ENCODE measurements at regions not wholly inside any gene's neighbourhood (a gene's known extent, or its start where the extent isn't known, plus 50 kb on each side); places are given as distances from the start of the nearest gene placed in this dataset.

GRCh38 chr7:136214356-136214755 is 237.2 kb upstream of the MTPN start:
- H3K27ac Mint-ChIP-seq (ENCODE audit: unreplicated experiment): no peak overlapping the region
- DNase-seq: no peak
- no peak overlapping the region for H3K4me3 Mint-ChIP-seq (ENCODE audit: unreplicated experiment)
- no peaks in the 10 kb centered on the region for H3K36me3 Mint-ChIP-seq (ENCODE audit: unreplicated experiment)
- no peaks in the 10 kb centered on the region for H3K4me1 Mint-ChIP-seq (ENCODE audit: low read depth, unreplicated experiment)
- peaks cover 2% of the 10 kb centered on the region for H3K27me3 Mint-ChIP-seq (ENCODE audit: unreplicated experiment)
- no peaks in the 10 kb centered on the region for H3K9me3 Mint-ChIP-seq (ENCODE audit: unreplicated experiment)
- TF ChIP-seq, protein P1, sequence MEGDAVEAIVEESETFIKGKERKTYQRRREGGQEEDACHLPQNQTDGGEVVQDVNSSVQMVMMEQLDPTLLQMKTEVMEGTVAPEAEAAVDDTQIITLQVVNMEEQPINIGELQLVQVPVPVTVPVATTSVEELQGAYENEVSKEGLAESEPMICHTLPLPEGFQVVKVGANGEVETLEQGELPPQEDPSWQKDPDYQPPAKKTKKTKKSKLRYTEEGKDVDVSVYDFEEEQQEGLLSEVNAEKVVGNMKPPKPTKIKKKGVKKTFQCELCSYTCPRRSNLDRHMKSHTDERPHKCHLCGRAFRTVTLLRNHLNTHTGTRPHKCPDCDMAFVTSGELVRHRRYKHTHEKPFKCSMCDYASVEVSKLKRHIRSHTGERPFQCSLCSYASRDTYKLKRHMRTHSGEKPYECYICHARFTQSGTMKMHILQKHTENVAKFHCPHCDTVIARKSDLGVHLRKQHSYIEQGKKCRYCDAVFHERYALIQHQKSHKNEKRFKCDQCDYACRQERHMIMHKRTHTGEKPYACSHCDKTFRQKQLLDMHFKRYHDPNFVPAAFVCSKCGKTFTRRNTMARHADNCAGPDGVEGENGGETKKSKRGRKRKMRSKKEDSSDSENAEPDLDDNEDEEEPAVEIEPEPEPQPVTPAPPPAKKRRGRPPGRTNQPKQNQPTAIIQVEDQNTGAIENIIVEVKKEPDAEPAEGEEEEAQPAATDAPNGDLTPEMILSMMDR (IDR thresholded peaks at IDR 0.05; ENCODE audit: partially characterized antibody, unreplicated experiment): peak; percentile 52

GRCh38 chr7:136213012-136213411 is 235.9 kb upstream of the MTPN start:
- Mint-ChIP-seq H3K4me3 (ENCODE audit: unreplicated experiment) (no peak overlapping the region), H3K4me1 (ENCODE audit: low read depth, unreplicated experiment) (no peaks in the 10 kb centered on the region), H3K27ac (ENCODE audit: unreplicated experiment) (no peak overlapping the region), H3K36me3 (ENCODE audit: unreplicated experiment) (no peaks in the 10 kb centered on the region), H3K27me3 (ENCODE audit: unreplicated experiment) (peaks cover 2% of the 10 kb centered on the region), H3K9me3 (ENCODE audit: unreplicated experiment) (no peaks in the 10 kb centered on the region)
- TF ChIP-seq, protein P1 (IDR thresholded peaks at IDR 0.05; ENCODE audit: partially characterized antibody, unreplicated experiment): no peak
- DNase-seq: no peak

DNA sequence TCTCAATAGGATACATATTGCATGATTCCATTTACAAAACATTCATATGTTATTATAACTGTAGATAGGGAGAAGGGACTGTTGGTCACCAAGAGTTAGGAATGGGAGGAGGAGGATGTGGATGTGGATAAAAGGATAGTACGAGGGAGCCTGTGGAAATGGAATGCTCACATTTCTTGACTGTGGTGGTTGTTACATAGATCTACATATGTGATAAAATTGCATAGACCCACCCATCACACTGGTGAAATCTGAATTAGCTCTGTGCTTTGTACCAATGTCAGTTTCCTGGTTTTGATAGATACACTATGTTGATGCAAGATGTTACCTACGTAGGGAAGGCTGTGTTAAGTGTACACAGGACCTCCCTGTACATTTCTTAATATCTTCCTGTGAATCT is 233.5 kb upstream of the MTPN start:
- H3K27me3 Mint-ChIP-seq (ENCODE audit: unreplicated experiment): peaks cover under 1% of the 10 kb centered on the region
- no peaks in the 10 kb centered on the region for H3K36me3 Mint-ChIP-seq (ENCODE audit: unreplicated experiment)
- no peak for DNase-seq
- H3K27ac Mint-ChIP-seq (ENCODE audit: unreplicated experiment): no peak overlapping the region
- H3K9me3 Mint-ChIP-seq (ENCODE audit: unreplicated experiment): no peaks in the 10 kb centered on the region
- TF ChIP-seq, protein P1 (IDR thresholded peaks at IDR 0.05; ENCODE audit: partially characterized antibody, unreplicated experiment): no peak
- no peaks in the 10 kb centered on the region for H3K4me1 Mint-ChIP-seq (ENCODE audit: low read depth, unreplicated experiment)
- H3K4me3 Mint-ChIP-seq (ENCODE audit: unreplicated experiment): no peak overlapping the region

DNA sequence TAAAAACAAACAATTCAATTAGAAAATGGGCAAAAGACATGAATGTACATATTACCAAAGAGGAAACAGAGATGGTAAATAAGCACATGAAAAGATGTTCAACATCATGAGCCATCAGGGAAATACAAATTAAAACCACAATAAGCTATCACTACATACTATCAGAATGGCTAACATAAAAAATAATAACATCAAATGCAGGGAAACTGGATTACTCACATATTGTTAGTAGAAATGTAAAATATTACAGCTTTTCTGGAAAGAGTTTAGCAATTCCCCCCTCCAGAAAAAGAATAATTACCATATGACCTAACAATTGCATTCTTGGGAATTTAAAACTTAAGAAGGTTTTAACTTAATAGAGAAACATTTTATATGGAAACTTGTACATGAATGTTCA is 232.9 kb upstream of the MTPN start:
- no peaks in the 10 kb centered on the region for H3K36me3 Mint-ChIP-seq (ENCODE audit: unreplicated experiment)
- no peak overlapping the region for H3K4me3 Mint-ChIP-seq (ENCODE audit: unreplicated experiment)
- H3K27ac Mint-ChIP-seq (ENCODE audit: unreplicated experiment): no peak overlapping the region
- no peaks in the 10 kb centered on the region for H3K4me1 Mint-ChIP-seq (ENCODE audit: low read depth, unreplicated experiment)
- TF ChIP-seq, protein P1 (IDR thresholded peaks at IDR 0.05; ENCODE audit: partially characterized antibody, unreplicated experiment): no peak
- no peaks in the 10 kb centered on the region for H3K9me3 Mint-ChIP-seq (ENCODE audit: unreplicated experiment)
- H3K27me3 Mint-ChIP-seq (ENCODE audit: unreplicated experiment): no peaks in the 10 kb centered on the region
- DNase-seq: no peak

DNA sequence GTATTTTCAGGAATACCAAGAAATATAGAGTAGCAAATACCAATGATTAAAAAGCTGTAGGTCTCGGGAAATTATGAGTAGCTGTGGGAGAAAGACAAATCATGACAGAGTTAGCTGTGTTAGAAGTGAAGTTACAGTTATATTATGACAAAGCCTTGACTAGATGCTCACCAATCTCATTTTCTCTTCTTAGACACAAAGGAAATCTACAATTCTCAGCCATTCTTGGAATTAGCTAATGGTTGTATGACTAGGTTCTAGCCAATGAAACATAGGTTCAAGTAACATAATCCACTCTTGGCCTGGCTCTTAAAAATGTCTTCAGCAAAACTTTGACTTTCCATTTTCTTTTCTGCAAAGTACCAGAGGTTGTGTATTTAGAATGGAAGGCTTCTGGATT is 228.8 kb upstream of the MTPN start:
- TF ChIP-seq, protein P1 (IDR thresholded peaks at IDR 0.05; ENCODE audit: partially characterized antibody, unreplicated experiment): no peak
- Mint-ChIP-seq H3K9me3 (ENCODE audit: unreplicated experiment) (no peaks in the 10 kb centered on the region), H3K4me1 (ENCODE audit: low read depth, unreplicated experiment) (no peaks in the 10 kb centered on the region), H3K27ac (ENCODE audit: unreplicated experiment) (no peak overlapping the region), H3K4me3 (ENCODE audit: unreplicated experiment) (no peak overlapping the region), H3K27me3 (ENCODE audit: unreplicated experiment) (no peaks in the 10 kb centered on the region), H3K36me3 (ENCODE audit: unreplicated experiment) (no peaks in the 10 kb centered on the region)
- no peak for DNase-seq

Measured in glutamatergic neuron (in vitro differentiated cells).